NCI-H1930 (cell line): ENCODE measurements at regions not wholly inside any gene's neighbourhood (a gene's known extent, or its start where the extent isn't known, plus 50 kb on each side); places are given as distances from the start of the nearest gene placed in this dataset.
A peak's percentile ranks its signal among the peaks of the same experiment; 100 is the strongest.
"Not testable (repeated sequence)": the region's sequence is repeated elsewhere in the genome, so short reads cannot be mapped to it uniquely, and the experiment has no call there.

Experiments
- DNase-seq, 2 experiments: peaks; one replicate each; lab custom pipeline; 2025; lab: John Stamatoyannopoulos, UW

- no peak for DNase-seq
Measured at GRCh38 chr5:23451156-23451555, 56.3 kb upstream of the PRDM9 start.

DNA sequence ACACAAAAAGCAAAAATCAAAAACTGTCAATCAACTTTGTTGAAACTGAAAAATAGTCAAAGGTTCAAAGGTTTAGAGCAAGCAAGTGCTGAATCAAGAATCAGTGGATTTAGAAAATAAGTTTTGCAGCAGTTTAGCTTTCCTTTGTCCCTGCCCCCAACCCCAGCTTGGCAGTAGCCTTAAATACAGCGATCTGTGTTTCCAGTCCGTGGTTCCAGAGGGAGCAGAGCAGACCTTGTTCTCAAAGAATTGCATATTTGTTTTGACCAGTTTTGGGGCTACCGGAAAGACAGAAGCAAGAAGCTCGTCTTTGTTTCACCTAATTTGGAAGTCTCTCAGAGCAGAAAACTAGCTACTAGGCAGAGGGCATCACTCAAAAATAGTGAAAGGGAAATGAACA, 57.2 kb upstream of the PRDM9 start:
- no peak for DNase-seq

- no peak for DNase-seq
Measured at GRCh38 chr5:23448627-23449026, 58.8 kb upstream of the PRDM9 start.

- DNase-seq, result no peak
Measured at GRCh38 chr5:23446424-23446823, 61.0 kb upstream of the PRDM9 start.

DNA sequence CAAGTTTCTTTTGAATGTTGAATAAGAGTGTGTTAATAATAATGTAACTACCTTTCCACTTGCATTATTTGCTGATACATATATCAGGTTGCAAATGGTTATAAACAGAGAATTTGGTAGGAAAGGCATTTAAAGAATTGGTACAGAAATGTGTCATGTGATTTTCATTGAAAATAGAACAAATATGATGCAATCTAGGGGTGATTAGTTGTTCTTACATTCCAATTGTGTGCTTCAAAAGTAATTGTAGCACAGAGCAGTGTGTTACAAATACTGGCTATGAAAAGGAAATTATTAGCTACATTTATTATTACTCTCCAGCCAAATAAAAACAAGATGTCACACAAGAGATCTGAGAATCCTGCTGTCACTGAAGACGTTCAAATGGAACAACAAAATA, 61.8 kb upstream of the PRDM9 start:
- no peak for DNase-seq

DNA sequence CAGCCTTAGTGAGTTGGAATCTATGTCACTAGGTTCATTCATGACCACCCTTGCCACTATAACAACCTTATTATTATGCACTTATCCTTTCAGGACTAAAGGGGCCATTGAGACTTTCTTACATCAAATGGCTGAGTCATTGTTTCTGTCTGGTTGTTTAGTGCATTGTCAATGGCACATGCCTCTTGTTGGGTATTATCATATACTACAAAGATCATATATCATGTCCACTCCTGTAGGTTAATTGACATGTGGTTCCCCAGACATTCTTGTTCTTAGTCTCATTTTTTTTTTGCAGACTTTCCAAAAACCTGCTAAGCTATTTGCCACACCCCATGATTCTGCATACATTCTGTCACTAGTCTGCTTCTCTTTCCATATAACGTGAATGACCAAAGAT, 66.7 kb upstream of the PRDM9 start:
- DNase-seq, result no peak

GRCh38 chr5:23437011-23437410, 70.4 kb upstream of the PRDM9 start:
- DNase-seq, result no peak

DNA sequence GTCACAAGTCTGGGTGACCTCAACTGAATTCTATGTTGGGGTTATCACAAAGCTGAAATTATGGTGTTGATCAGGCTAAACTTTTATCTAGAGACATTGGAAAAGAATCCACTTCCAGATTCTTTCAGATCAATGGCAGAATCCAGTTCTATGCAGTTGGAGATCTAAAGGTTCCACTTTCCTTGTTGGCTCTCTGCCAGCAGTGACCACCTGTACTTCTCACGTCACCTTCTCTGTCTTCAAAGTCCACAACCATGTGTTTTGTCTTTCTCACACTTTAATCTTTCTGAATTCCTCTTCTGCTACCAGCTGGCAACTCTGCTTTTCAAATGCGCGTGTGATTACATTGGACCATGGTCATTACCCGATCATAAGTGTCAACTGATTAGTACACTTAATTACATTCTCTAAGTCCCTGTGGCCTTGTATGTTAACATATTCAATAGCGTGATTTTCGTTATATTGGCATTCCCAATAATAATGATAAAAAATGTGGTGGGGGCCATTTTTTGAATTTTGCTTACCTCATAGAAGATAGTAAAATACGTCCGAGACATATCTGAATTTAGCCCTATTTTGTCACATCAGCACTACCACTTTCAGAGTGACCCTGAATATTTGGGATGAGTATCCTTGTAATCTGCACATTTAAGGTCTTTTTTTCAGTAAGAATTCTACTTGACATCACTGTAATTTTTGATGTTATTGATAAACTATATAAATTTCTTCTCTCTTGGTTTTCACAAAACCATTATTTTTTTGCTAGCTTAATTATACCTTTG, 73.7 kb upstream of the PRDM9 start:
- DNase-seq, result no peak

DNA sequence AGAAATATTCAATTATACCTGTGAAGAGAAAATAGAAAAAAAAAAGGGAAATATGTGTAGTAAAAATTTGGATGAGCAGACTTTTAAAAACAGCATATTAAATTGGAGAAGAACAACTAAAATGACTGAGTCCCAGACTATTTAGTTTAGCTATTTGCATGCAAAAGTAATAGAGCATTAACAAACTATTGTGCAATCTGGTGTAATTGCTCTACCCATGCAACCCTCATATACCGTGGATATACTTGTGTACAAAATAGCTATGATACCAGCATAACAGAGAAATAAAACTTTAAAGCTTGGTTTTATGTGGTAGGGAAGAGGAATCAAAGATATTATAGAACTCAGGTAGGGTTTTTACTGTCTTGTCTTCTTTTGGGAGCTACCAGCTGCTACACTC, 78.7 kb upstream of the PRDM9 start:
- no peak for DNase-seq

DNA sequence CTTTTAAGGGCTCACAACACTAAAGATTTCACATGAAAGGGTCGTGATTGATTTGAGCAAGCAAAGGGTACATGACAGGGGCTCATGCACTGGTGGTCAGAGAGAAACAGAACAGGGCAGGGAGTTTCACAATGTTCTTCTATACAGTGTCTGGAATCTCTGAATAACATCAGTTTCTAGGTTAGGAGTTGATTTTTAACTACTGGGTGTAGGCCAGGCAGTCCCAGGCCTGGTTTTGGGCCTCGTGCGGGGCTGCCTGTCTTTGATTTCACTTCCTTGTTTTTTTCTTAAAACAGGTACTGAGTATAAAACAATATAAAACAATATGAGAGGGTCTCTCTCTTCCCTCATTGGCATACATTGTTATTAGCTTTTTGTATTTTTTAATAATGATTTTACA, 87.2 kb upstream of the PRDM9 start:
- not testable (repeated sequence) for DNase-seq

GRCh38 chr5:23419115-23419514, 88.3 kb upstream of the PRDM9 start:
- DNase-seq, result no peak

DNA sequence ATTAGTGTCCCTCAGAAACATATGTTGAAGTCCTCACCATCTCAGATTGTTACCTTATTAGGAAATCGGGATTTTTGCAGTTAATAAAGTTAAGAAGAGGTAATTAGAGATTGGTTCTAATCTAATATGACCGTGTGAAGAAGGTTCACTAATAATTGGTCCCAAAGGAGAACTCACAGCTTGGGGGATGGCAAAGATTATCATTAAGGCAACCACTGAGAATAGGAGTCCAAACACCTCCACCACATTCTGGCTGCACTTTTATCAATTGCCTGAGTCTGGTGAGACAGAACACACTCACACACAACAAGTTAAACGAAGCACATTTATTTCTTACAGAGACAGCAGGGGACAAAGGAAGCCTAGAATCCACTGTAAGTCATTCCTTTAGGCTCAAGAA, 94.9 kb upstream of the PRDM9 start:
- no peak for DNase-seq

GRCh38 chr5:23411994-23412393, 95.4 kb upstream of the PRDM9 start:
- no peak for DNase-seq

GRCh38 chr5:23411200-23411599, 96.2 kb upstream of the PRDM9 start:
- DNase-seq, result peak; percentile 30 to 41

DNA sequence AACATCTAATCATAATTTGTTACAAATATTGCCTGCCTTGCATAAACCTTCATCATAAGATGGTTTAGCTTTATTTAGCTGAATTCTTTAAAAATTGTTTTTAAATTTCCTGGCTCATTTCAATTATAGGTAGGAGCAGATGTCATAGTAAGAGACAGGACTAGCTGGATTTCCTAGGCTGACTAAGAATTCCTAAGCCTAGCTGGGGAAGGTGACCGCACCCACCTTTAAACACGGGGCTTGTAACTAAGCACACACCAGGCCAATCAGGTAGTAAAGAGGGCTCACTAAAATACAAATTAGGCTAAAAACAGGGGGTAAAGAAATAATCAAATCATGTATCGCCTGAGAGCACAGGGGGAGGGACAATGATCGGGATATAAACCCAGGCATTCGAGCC, 96.6 kb upstream of the PRDM9 start:
- DNase-seq, result not testable (repeated sequence)

GRCh38 chr5:23405316-23406068, 101.9 kb upstream of the PRDM9 start:
- no peak for DNase-seq

DNA sequence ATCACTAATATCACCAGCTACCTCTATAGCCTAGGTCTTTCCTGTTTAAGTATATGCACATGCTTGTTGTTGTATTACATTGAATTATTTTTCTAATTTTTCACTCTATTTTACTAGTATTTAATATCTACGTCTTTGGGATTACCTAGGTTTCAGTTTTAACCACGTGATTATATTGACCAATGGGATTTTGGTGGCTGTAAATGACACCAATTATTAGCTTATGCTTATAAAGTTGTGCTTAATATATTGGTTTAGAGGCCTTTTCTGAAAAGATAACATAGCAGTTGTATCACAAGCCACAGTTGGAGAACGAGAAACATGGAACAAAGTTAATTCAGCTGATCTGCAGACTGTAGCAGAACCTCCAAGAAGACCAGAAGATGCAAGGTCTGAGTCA, 104.8 kb upstream of the PRDM9 start:
- DNase-seq, result no peak

DNA sequence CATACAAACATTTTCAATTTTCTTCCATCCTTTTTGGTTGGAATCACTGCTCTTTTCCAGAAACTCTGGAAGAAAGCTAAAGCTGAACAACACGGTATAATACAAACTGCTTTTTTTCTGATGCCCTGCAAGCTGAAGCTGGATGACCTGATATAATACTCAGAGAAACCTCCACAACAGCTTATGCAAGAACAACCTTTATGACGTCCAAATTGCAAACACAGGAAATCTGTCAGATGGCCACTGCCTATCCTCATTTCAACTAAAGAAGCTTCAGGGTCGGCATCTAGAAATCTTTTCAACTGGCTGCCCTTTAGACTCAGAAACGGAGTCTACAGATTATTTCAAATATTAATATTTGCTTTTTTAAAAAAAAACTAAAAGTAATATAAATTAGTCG, 106.5 kb upstream of the PRDM9 start:
- no peak for DNase-seq

GRCh38 chr5:23396346-23396745, 111.1 kb upstream of the PRDM9 start:
- no peak for DNase-seq

DNA sequence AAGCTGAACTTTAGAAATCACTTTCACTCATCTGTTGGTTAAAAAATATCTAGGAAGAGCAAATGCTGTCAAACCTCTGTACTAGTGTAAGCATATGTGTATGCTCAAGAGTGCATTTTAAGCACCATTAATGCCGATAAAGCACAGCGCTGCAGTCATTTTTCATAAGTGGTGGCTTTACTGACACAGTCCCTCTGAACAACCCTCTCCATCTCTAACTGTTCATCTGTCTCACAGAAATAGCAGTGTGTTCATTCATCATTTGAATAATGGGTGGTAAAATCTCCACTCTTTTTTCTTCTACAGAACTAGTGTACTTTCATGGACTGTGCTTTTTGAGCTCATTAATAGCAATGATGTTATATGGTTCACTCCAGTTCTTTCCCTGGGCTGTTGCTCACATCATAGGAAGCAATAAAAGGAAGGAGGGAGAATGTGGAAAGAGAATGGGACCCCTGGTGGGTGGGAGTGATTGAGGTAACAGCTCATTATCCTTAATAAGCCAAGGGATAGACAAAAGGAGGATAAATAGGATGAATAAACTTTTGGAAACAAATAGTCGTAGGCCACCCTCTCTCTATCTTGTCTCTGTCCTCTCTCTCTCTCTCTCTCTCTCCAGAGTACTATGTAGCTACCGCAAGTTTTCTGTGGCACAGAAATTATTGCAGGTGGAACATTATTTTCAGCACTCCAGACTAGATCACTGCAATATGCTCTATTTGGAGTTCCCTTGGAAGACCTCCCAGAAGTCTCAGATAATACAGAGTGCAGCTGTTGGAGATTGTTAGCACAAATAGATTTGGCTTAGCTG, 117.9 kb upstream of the PRDM9 start:
- DNase-seq, result peak; percentile 87 to 91

- DNase-seq, result no peak
Measured at GRCh38 chr5:23385036-23385435, 122.4 kb upstream of the PRDM9 start.

DNA sequence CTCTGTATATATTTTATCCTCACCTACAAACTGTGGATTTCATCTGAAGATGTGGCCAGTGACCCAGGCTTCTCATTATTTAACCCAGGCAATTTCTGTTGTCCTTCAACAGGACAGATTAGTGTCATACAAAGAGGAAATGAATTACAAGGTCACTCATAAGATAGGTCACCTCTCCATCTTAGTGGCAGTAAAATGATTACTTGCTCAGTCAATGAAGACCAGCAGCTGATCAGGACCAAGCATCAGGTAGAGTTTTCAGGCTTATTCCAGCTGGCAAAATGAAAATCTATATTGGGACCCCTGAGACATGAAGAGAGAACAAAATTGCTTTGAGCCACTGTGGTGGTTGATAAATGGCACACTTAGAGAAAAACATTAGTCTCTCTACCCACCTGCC, 135.2 kb upstream of the PRDM9 start:
- no peak for DNase-seq

DNA sequence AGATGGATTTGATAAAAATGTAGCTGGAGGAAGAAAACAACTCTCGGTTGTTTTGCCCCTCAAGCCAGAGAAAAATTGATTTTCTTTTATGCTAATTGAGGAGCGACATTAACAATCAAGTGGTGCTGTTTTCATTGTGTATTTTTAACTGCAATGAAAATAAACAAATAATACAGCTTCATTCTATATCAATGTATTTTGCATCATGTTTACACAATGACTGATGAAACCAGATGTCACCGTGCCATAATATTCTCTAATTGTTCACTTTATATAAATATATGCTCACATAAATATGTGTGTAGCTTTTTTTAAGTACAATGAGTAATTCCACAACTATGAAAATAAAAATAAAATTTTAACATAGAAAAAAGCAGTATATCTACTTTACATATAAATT, 139.0 kb upstream of the PRDM9 start:
- DNase-seq, result peak; percentile 73 to 95
